ENCODE measurements at regions not wholly inside any gene's neighbourhood (a gene's known extent, or its start where the extent isn't known, plus 50 kb on each side); places are given as distances from the start of the nearest gene placed in this dataset.

DNA sequence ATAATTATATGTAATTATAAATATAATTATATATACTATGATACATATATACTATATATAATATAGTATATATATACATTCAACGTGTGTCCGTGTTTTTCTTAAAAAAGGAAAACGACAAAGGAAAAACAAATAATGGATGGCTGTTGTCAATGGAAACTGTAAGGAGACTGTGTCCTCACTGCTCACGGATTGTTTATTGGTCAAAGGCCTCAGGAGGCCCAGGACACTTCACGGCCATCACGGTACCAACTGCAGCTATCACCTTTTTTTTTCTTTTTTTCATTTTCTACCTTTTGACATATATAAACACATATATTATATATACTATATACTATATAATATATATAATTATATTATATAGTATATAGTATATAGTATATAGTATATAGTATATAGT is 113.4 kb downstream of the SPTSSA start:
- TF ChIP-seq, protein P1, sequence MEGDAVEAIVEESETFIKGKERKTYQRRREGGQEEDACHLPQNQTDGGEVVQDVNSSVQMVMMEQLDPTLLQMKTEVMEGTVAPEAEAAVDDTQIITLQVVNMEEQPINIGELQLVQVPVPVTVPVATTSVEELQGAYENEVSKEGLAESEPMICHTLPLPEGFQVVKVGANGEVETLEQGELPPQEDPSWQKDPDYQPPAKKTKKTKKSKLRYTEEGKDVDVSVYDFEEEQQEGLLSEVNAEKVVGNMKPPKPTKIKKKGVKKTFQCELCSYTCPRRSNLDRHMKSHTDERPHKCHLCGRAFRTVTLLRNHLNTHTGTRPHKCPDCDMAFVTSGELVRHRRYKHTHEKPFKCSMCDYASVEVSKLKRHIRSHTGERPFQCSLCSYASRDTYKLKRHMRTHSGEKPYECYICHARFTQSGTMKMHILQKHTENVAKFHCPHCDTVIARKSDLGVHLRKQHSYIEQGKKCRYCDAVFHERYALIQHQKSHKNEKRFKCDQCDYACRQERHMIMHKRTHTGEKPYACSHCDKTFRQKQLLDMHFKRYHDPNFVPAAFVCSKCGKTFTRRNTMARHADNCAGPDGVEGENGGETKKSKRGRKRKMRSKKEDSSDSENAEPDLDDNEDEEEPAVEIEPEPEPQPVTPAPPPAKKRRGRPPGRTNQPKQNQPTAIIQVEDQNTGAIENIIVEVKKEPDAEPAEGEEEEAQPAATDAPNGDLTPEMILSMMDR (IDR thresholded peaks at IDR 0.05; ENCODE audit: unreplicated experiment), result no peak
- peaks cover 5% of the 10 kb centered on the region for H3K36me3 Mint-ChIP-seq (ENCODE audit: low read depth, unreplicated experiment)
- H3K27ac Mint-ChIP-seq (ENCODE audit: unreplicated experiment), result no peak overlapping the region
- peaks cover 2% of the 10 kb centered on the region for H3K27me3 Mint-ChIP-seq (ENCODE audit: unreplicated experiment)
- DNase-seq (ENCODE audit: low spot score), result no peak
- H3K9me3 Mint-ChIP-seq (ENCODE audit: unreplicated experiment), result no peaks in the 10 kb centered on the region
- no peak overlapping the region for H3K4me3 Mint-ChIP-seq (ENCODE audit: unreplicated experiment)
- H3K4me1 Mint-ChIP-seq (ENCODE audit: unreplicated experiment), result no peaks in the 10 kb centered on the region

DNA sequence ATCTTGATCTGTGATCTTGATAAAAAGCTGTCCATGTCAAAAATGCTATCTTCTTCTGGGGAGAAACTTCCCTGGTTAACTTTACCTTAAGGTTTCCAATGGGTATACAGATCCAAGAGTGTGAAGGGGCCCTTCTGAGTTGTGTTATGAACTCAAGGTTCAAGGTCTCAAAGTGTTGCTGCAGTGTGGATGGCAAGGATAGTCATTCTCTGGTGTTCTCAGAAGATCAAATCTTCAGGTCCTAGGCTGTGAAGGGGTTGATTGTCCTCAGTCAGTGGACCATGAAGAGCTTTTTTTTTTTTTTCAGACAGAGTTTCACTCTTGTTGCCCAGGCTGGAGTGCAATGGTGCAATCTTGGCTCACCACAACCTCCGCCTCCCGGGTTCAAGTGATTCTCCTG is 114.4 kb downstream of the SPTSSA start:
- Mint-ChIP-seq H3K27me3 (ENCODE audit: unreplicated experiment) (peaks cover 2% of the 10 kb centered on the region), H3K27ac (ENCODE audit: unreplicated experiment) (no peak overlapping the region), H3K36me3 (ENCODE audit: low read depth, unreplicated experiment) (peaks cover 5% of the 10 kb centered on the region), H3K4me3 (ENCODE audit: unreplicated experiment) (no peak overlapping the region), H3K4me1 (ENCODE audit: unreplicated experiment) (no peaks in the 10 kb centered on the region), H3K9me3 (ENCODE audit: unreplicated experiment) (peaks cover 5% of the 10 kb centered on the region)
- DNase-seq (ENCODE audit: low spot score), result no peak
- TF ChIP-seq, protein P1 (IDR thresholded peaks at IDR 0.05; ENCODE audit: unreplicated experiment), result no peak

GRCh38 chr14:34345718-34346465 is 116.1 kb downstream of the SPTSSA start:
- H3K36me3 Mint-ChIP-seq (ENCODE audit: low read depth, unreplicated experiment), result peaks cover 5% of the 10 kb centered on the region
- no peak overlapping the region for H3K4me3 Mint-ChIP-seq (ENCODE audit: unreplicated experiment)
- DNase-seq (ENCODE audit: low spot score), result no peak
- H3K27ac Mint-ChIP-seq (ENCODE audit: unreplicated experiment), result no peak overlapping the region
- H3K9me3 Mint-ChIP-seq (ENCODE audit: unreplicated experiment), result peaks cover 6% of the 10 kb centered on the region
- H3K27me3 Mint-ChIP-seq (ENCODE audit: unreplicated experiment), result peaks cover 2% of the 10 kb centered on the region
- no peaks in the 10 kb centered on the region for H3K4me1 Mint-ChIP-seq (ENCODE audit: unreplicated experiment)
- TF ChIP-seq, protein P1 (IDR thresholded peaks at IDR 0.05; ENCODE audit: unreplicated experiment), result no peak

GRCh38 chr14:34344318-34344717 is 117.7 kb downstream of the SPTSSA start:
- Mint-ChIP-seq H3K4me1 (ENCODE audit: unreplicated experiment) (peaks cover 4% of the 10 kb centered on the region), H3K27me3 (ENCODE audit: unreplicated experiment) (peaks cover 2% of the 10 kb centered on the region), H3K9me3 (ENCODE audit: unreplicated experiment) (peaks cover 6% of the 10 kb centered on the region), H3K4me3 (ENCODE audit: unreplicated experiment) (no peak overlapping the region), H3K27ac (ENCODE audit: unreplicated experiment) (no peak overlapping the region), H3K36me3 (ENCODE audit: low read depth, unreplicated experiment) (peaks cover 5% of the 10 kb centered on the region)
- DNase-seq (ENCODE audit: low spot score), result no peak
- TF ChIP-seq, protein P1 (IDR thresholded peaks at IDR 0.05; ENCODE audit: unreplicated experiment), result no peak

DNA sequence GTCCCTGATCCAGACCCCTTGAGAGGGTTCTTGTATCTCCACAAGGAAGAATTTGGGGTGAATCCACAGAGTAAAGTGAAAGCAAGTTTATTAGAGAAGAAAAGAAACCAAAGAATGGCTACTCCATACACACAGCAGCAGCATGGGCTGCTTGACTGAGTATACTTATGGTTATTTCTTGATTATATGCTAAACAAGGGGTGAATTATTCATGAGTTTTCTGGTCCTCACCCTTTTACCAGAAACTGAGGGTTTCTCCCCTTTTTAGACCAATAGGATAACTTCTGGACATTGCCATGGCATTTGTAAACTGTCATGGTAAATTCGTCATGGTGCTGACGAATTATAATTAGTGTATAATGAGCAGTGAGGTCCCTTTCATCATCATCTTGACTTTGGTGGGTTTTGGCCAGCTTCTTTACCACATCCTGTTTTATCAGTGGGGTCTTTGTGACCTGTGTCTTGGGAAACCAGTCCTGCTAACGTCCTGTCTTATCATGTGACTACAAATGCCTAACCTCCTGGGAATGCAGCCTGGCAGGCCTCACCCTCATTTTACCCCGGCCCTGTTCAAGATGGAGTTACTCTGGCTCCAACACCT is 121.9 kb downstream of the SPTSSA start:
- H3K27ac Mint-ChIP-seq (ENCODE audit: unreplicated experiment), result no peak overlapping the region
- TF ChIP-seq, protein P1 (IDR thresholded peaks at IDR 0.05; ENCODE audit: unreplicated experiment), result no peak

More for the DNA sequence above, 121.9 kb downstream of the SPTSSA start:
- DNase-seq (ENCODE audit: low spot score), result no peak
- H3K4me1 Mint-ChIP-seq (ENCODE audit: unreplicated experiment), result peaks cover 4% of the 10 kb centered on the region
- no peak overlapping the region for H3K4me3 Mint-ChIP-seq (ENCODE audit: unreplicated experiment)
- peaks cover 4% of the 10 kb centered on the region for H3K36me3 Mint-ChIP-seq (ENCODE audit: low read depth, unreplicated experiment)
- peaks cover 2% of the 10 kb centered on the region for H3K27me3 Mint-ChIP-seq (ENCODE audit: unreplicated experiment)
- peaks cover 6% of the 10 kb centered on the region for H3K9me3 Mint-ChIP-seq (ENCODE audit: unreplicated experiment)
